HepG2 (cell line): ENCODE measurements at regions not wholly inside any gene's neighbourhood (a gene's known extent, or its start where the extent isn't known, plus 50 kb on each side); places are given as distances from the start of the nearest gene placed in this dataset.

Experiments used
- ATAC-seq: fragments of 200-7000 bp; cut with Tn5 transposase; 3 replicates; pipeline ENCODE4 v1.9.1; 2020; ENCODE audit warnings: mild to moderate bottlenecking, moderate library complexity
- BruUV-seq: library from RNA; stranded (reverse); fragments of 400-500 nt; replicated peaks from 2 replicates; lab custom pipeline; 2021; lab: Mats Ljungman, UMichigan
- CTCF ChIA-PET: fragments of 300-600 bp; formaldehyde crosslinking; extraction: SDS; loops from one replicate; lab custom pipeline; 2021; ENCODE audit warnings: low total read pairs, inconsistent platforms, low intra/inter-chr PET ratio; lab: Yijun Ruan, JAX
- POLR2A ChIA-PET: fragments of 350-600 bp; sonication (Branson Sonifier 250); formaldehyde crosslinking; loops from one replicate; lab custom pipeline; 2020; ENCODE audit warnings: antibody characterized with exemption, inconsistent platforms; lab: Yijun Ruan, JAX
- DNase-seq: peaks from one replicate; pipeline ENCODE4 v3.0.0-alpha.2; 2015; ENCODE audit warnings: low spot score
- FAIRE-seq: peaks from 3 replicates; lab custom pipeline; 2011; peaks lifted over from hg19 to GRCh38; lab: Jason Lieb, UNC
- H2AFZ ChIP-seq: one replicate; pipeline ENCODE4 v1.6.1; 2011; ENCODE audit warnings: low read length, inconsistent platforms
- H3K27ac ChIP-seq: fragments of 300-600 bp; 3 replicates; pipeline ENCODE4 v1.8.0; 2011; ENCODE audit warnings: mixed run types, mild to moderate bottlenecking, mixed read lengths, low read length, inconsistent platforms; ENCODE audit not compliant: insufficient read depth; ENCODE audit errors: extremely low read length
- H3K27me3 ChIP-seq, 2 experiments: fragments of 200-600 bp in 1 of 2; 2 replicates in 1 of 2; 3 replicates in 1 of 2; pipeline versions ENCODE4 v1.6.0 to v1.8.0; 2011; ENCODE audit warnings: low read length in 2 of 2, mild to moderate bottlenecking in 2 of 2, moderate library complexity in 2 of 2, inconsistent platforms in 1 of 2; ENCODE audit not compliant: insufficient read depth in 2 of 2, control insufficient read depth in 1 of 2
- H3K36me3 ChIP-seq, 2 experiments: fragments of 200-600 bp in 1 of 2; replicated peaks in 1 of 2; 2 replicates in 1 of 2; 3 replicates in 1 of 2; pipeline versions ENCODE4 v1.5.1 to v1.8.0; 2011; ENCODE audit warnings: low read length in 2 of 2, inconsistent platforms in 1 of 2; ENCODE audit not compliant: insufficient read depth in 2 of 2, control insufficient read depth in 1 of 2
- H3K4me1 ChIP-seq: 2 replicates; pipeline ENCODE4 v1.5.1; 2012; ENCODE audit warnings: low read length, inconsistent platforms; ENCODE audit not compliant: insufficient read depth
- H3K4me2 ChIP-seq: 2 replicates; pipeline ENCODE4 v1.6.0; 2011; ENCODE audit warnings: low read depth, low read length, inconsistent platforms
- H3K4me3 ChIP-seq, 3 experiments: fragments of 200-600 bp in 1 of 3; sonication (generic), shearing (Covaris generic) in 1 of 3; replicated peaks in 1 of 3; 2 replicates each; pipeline ENCODE4 v1.5.1; 2011 to 2016; ENCODE audit warnings: low read length in 3 of 3, inconsistent platforms in 2 of 3, low read depth in 2 of 3, mild to moderate bottlenecking in 2 of 3, control low read depth in 1 of 3, mixed read lengths in 1 of 3; ENCODE audit not compliant: insufficient read depth in 1 of 3
- H3K79me2 ChIP-seq: one replicate; pipeline ENCODE4 v1.6.1; 2011; ENCODE audit warnings: low read length, inconsistent platforms; ENCODE audit not compliant: insufficient read depth
- H3K9ac ChIP-seq: 2 replicates; pipeline ENCODE4 v1.6.0; 2011; ENCODE audit warnings: mild to moderate bottlenecking, low read depth, low read length, inconsistent platforms; ENCODE audit not compliant: insufficient read depth
- H3K9me3 ChIP-seq: 2 replicates; pipeline ENCODE4 v1.5.1; 2012; ENCODE audit warnings: mild to moderate bottlenecking, low read length
- H4K20me1 ChIP-seq: 2 replicates; pipeline ENCODE4 v1.6.0; 2011; ENCODE audit warnings: inconsistent platforms, mild to moderate bottlenecking, low read length, moderate library complexity; ENCODE audit not compliant: insufficient read depth
- ATF1 ChIP-seq: IDR thresholded peaks from 2 replicates; pipeline ENCODE4 v1.6.1; 2016; ENCODE audit warnings: mild to moderate bottlenecking, control low read depth
- CREM ChIP-seq, 2 experiments: sonication (generic) in 1 of 2; formaldehyde crosslinking in 1 of 2; IDR thresholded peaks; 2 replicates each; pipeline versions ENCODE4 v1.4.0 to v1.6.1; 2016 to 2020; ENCODE audit warnings: antibody characterized with exemption in 1 of 2, mild to moderate bottlenecking in 1 of 2, missing genetic modification reagents in 1 of 2
- HHEX ChIP-seq: IDR thresholded peaks from 2 replicates; pipeline ENCODE4 v1.6.1; 2016; ENCODE audit warnings: control low read depth
- NBN ChIP-seq: fragments of 450-650 bp; conservative IDR thresholded peaks from 2 replicates; pipeline ENCODE4 v1.6.1; 2017
- NFYB ChIP-seq: sonication (generic); formaldehyde crosslinking; IDR thresholded peaks from 2 replicates; pipeline ENCODE4 v1.4.0; 2020; ENCODE audit warnings: missing genetic modification reagents
- NR2C2 ChIP-seq: sonication (generic); formaldehyde crosslinking; IDR thresholded peaks from 2 replicates; pipeline ENCODE4 v1.4.0; 2020; ENCODE audit warnings: missing genetic modification reagents, mild to moderate bottlenecking, moderate library complexity, borderline replicate concordance
- SATB2 ChIP-seq: sonication (generic); formaldehyde crosslinking; IDR thresholded peaks from 2 replicates; pipeline ENCODE4 v1.5.0; 2020; ENCODE audit warnings: missing genetic modification reagents
- SP2 ChIP-seq: sonication (generic); formaldehyde crosslinking; IDR thresholded peaks from 2 replicates; pipeline ENCODE4 v1.5.1; 2020; ENCODE audit warnings: mild to moderate bottlenecking, missing genetic modification reagents
- TOE1 ChIP-seq: sonication (generic); formaldehyde crosslinking; IDR thresholded peaks from 2 replicates; pipeline ENCODE4 v1.4.0; 2020; ENCODE audit warnings: mild to moderate bottlenecking, missing genetic modification reagents
- WIZ ChIP-seq: sonication (generic); formaldehyde crosslinking; IDR thresholded peaks from 2 replicates; pipeline ENCODE4 v1.5.1; 2020; ENCODE audit warnings: mild to moderate bottlenecking, missing genetic modification reagents
- ZFP36L2 ChIP-seq: sonication (generic); formaldehyde crosslinking; IDR thresholded peaks from 2 replicates; pipeline ENCODE4 v1.4.0; 2020; ENCODE audit warnings: missing genetic modification reagents
- ZNF292 ChIP-seq: sonication (generic); formaldehyde crosslinking; IDR thresholded peaks from 2 replicates; pipeline ENCODE4 v1.8.1; 2022; ENCODE audit warnings: mild to moderate bottlenecking, low read depth, missing genetic modification reagents, borderline replicate concordance
- ZNF549 ChIP-seq: sonication (generic); formaldehyde crosslinking; IDR thresholded peaks from 2 replicates; pipeline ENCODE4 v1.5.0; 2020; ENCODE audit warnings: missing genetic modification reagents
- ZNF660 ChIP-seq: sonication (generic); formaldehyde crosslinking; IDR thresholded peaks from 2 replicates; pipeline ENCODE4 v1.5.1; 2020; ENCODE audit warnings: mild to moderate bottlenecking, low read depth, missing genetic modification reagents, borderline replicate concordance
- WGBS: methylation state at CpG from one replicate; pipeline ENCODE4 v1.1.6; 2017; ENCODE audit warnings: low lambda C conversion rate; 5-methylcytosine and 5-hydroxymethylcytosine counted together
- in situ Hi-C: cut with HindIII; loops from 2 replicates; pipeline ENCODE4 v1.10.0; 2017; ENCODE audit warnings: low pct_unique_long_range_greater_than_20kb; ENCODE audit not compliant: extremely low pct_ligation_motif_present
- intact Hi-C: fragments of 100-400 bp; cut with micrococcal nuclease; formaldehyde crosslinking; loops from one replicate; pipeline ENCODE4 v1.10.0; 2022; ENCODE audit not compliant: unreplicated experiment
- TF ChIP-seq, protein P1 (sequence below): sonication (generic); formaldehyde crosslinking; IDR thresholded peaks from 2 replicates; pipeline ENCODE4 v1.9.0; 2022; ENCODE audit warnings: low read depth, missing genetic modification reagents
- TF ChIP-seq, protein P2 (sequence below): sonication (generic); formaldehyde crosslinking; IDR thresholded peaks from 2 replicates; pipeline ENCODE4 v1.4.0; 2020; ENCODE audit warnings: low read depth, missing genetic modification reagents

DNA sequence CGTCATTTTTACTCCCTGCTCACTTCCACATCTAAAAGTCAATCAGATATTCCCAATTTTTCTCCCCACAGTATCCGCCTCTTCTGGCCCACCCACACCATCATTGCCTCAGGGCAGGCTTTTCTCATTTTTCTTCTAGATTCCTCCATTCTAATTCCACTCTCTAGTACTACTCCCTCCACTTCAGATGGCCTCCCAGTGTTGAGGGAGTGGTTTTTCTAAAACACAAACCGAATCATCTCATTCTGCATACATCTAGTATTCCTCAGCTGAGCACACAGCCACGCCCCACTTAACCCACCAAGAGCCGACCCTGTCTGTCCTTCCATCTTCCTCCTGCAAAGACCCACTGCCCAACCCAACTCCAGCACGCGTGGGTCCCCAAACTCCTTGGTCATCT lies 314.9 kb upstream of the NPVF start:
- in situ Hi-C loops: no loop called here
- FAIRE-seq (no peak), DNase-seq (no peak)
- no peak overlapping the region for H3K4me2 ChIP-seq
- CTCF ChIA-PET: no interaction called here
- no peak overlapping the region for H3K27ac ChIP-seq
- no TSS peak for BruUV-seq
- no peak overlapping the region for H2AFZ ChIP-seq
- 15% methylated on average over 7 of the region's 7 CpGs for WGBS
- H3K36me3 ChIP-seq: no peaks in the 10 kb centered on the region
- intact Hi-C loops: no loop called here
- no peaks in the 10 kb centered on the region for H3K9me3 ChIP-seq
- no peak overlapping the region for H3K4me3 ChIP-seq
- no peaks in the 10 kb centered on the region for H3K4me1 ChIP-seq
- peaks cover 0 to 31% of the 10 kb centered on the region in 2 experiments; a peak in 3 of 5 replicates for H3K27me3 ChIP-seq
- no peak overlapping the region for H3K9ac ChIP-seq
- TF ChIP-seq TOE1 (CRISPR knock-in tag) (no peak), WIZ (CRISPR knock-in tag) (no peak)
- TF ChIP-seq, all 625 proteins: peak for 0
- POLR2A ChIA-PET: no interaction called here
- Histone ChIP-seq H4K20me1 (no peaks in the 10 kb centered on the region), H3K79me2 (no peaks in the 10 kb centered on the region)
- no peak for ATAC-seq

DNA sequence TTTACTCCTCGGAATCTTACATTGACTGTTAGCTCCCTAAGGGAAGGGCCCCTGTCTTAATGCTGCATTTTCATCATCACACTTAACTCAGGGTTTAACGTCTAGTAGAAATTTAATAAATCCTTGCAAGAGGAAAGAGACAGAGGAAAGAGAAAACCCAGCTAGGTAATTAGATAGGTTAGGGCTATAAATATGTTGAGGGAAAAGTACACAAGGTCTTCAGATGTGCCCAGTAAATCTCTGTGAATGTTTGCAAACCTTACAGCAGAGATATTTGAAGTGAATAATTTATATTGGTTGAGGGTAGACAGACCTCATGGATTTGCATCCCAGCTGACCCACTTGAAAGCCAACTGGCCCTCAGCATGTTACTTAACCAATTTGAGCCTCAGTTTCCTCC lies 315.5 kb upstream of the NPVF start:
- Histone ChIP-seq H2AFZ (no peak overlapping the region), H3K9ac (no peak overlapping the region), H3K27ac (no peak overlapping the region), H3K4me2 (no peak overlapping the region), H3K36me3 (no peaks in the 10 kb centered on the region), H3K4me1 (no peaks in the 10 kb centered on the region), H4K20me1 (no peaks in the 10 kb centered on the region), H3K27me3 (peaks cover 0 to 34% of the 10 kb centered on the region in 2 experiments; a peak in 3 of 5 replicates), H3K79me2 (no peaks in the 10 kb centered on the region), H3K9me3 (no peaks in the 10 kb centered on the region), H3K4me3 (no peak overlapping the region)
- in situ Hi-C loops: no loop called here
- DNase-seq (no peak), FAIRE-seq (no peak), ATAC-seq (no peak)
- CTCF ChIA-PET: no interaction called here
- POLR2A ChIA-PET: no interaction called here
- intact Hi-C loops: no loop called here
- BruUV-seq: no TSS peak
- TF ChIP-seq CREM (IDR thresholded peaks at IDR 0.05): no peak
- no peak for TF ChIP-seq CREM (CRISPR knock-in tag; IDR thresholded peaks at IDR 0.05)
- TF ChIP-seq ZFP36L2 (CRISPR knock-in tag): no peak
- no peak for TF ChIP-seq ZNF292
- TF ChIP-seq, protein P1, sequence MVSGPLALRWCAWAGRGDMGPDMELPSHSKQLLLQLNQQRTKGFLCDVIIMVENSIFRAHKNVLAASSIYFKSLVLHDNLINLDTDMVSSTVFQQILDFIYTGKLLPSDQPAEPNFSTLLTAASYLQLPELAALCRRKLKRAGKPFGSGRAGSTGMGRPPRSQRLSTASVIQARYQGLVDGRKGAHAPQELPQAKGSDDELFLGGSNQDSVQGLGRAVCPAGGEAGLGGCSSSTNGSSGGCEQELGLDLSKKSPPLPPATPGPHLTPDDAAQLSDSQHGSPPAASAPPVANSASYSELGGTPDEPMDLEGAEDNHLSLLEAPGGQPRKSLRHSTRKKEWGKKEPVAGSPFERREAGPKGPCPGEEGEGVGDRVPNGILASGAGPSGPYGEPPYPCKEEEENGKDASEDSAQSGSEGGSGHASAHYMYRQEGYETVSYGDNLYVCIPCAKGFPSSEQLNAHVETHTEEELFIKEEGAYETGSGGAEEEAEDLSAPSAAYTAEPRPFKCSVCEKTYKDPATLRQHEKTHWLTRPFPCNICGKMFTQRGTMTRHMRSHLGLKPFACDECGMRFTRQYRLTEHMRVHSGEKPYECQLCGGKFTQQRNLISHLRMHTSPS (CRISPR knock-in tag): no peak
- TF ChIP-seq SP2 (CRISPR knock-in tag): no peak
- no peak for TF ChIP-seq NR2C2 (CRISPR knock-in tag)
- TF ChIP-seq HHEX (CRISPR knock-in tag): no peak
- no peak for TF ChIP-seq SATB2 (CRISPR knock-in tag)
- no peak for TF ChIP-seq ATF1 (CRISPR knock-in tag)
- TF ChIP-seq NFYB (CRISPR knock-in tag): no peak
- TF ChIP-seq NBN: no peak
- TF ChIP-seq ZNF660 (CRISPR knock-in tag): no peak
- TF ChIP-seq ZNF549 (CRISPR knock-in tag): no peak
- TF ChIP-seq, protein P2, sequence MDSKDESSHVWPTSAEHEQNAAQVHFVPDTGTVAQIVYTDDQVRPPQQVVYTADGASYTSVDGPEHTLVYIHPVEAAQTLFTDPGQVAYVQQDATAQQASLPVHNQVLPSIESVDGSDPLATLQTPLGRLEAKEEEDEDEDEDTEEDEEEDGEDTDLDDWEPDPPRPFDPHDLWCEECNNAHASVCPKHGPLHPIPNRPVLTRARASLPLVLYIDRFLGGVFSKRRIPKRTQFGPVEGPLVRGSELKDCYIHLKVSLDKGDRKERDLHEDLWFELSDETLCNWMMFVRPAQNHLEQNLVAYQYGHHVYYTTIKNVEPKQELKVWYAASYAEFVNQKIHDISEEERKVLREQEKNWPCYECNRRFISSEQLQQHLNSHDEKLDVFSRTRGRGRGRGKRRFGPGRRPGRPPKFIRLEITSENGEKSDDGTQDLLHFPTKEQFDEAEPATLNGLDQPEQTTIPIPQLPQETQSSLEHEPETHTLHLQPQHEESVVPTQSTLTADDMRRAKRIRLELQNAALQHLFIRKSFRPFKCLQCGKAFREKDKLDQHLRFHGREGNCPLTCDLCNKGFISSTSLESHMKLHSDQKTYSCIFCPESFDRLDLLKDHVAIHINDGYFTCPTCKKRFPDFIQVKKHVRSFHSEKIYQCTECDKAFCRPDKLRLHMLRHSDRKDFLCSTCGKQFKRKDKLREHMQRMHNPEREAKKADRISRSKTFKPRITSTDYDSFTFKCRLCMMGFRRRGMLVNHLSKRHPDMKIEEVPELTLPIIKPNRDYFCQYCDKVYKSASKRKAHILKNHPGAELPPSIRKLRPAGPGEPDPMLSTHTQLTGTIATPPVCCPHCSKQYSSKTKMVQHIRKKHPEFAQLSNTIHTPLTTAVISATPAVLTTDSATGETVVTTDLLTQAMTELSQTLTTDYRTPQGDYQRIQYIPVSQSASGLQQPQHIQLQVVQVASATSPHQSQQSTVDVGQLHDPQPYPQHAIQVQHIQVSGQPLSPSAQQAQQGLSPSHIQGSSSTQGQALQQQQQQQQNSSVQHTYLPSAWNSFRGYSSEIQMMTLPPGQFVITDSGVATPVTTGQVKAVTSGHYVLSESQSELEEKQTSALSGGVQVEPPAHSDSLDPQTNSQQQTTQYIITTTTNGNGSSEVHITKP: no peak
- WGBS: 0% methylated on average over 2 of the region's 2 CpGs
